ENCODE measurements at regions not wholly inside any gene's neighbourhood (a gene's known extent, or its start where the extent isn't known, plus 50 kb on each side); places are given as distances from the start of the nearest gene placed in this dataset.

DNA sequence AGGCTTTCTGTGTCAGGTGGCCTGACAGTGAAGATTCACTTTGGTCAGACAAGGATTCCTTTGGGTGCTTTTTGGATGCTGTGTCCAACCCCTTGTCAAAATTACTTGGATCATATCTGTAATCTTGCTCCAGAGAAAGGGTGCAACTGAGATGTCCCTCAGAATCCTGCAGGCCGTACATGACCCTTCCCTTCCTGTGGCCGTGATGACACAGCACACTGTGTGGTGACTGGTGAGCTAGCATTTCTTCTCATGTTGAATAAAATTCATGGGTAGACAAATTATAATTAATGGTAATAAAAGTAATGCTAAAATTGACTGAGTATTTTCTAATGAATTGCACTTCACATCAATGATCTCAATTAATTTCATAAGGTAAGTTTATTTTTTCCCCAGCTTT is 356.2 kb downstream of the LPIN1 start:
- TF ChIP-seq, protein P1, sequence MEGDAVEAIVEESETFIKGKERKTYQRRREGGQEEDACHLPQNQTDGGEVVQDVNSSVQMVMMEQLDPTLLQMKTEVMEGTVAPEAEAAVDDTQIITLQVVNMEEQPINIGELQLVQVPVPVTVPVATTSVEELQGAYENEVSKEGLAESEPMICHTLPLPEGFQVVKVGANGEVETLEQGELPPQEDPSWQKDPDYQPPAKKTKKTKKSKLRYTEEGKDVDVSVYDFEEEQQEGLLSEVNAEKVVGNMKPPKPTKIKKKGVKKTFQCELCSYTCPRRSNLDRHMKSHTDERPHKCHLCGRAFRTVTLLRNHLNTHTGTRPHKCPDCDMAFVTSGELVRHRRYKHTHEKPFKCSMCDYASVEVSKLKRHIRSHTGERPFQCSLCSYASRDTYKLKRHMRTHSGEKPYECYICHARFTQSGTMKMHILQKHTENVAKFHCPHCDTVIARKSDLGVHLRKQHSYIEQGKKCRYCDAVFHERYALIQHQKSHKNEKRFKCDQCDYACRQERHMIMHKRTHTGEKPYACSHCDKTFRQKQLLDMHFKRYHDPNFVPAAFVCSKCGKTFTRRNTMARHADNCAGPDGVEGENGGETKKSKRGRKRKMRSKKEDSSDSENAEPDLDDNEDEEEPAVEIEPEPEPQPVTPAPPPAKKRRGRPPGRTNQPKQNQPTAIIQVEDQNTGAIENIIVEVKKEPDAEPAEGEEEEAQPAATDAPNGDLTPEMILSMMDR (IDR thresholded peaks at IDR 0.05): no peak
- TF ChIP-seq POLR2A (IDR thresholded peaks at IDR 0.05): no peak
